ENCODE measurements at regions not wholly inside any gene's neighbourhood (a gene's known extent, or its start where the extent isn't known, plus 50 kb on each side); places are given as distances from the start of the nearest gene placed in this dataset.
"Not testable (repeated sequence)": the region's sequence is repeated elsewhere in the genome, so short reads cannot be mapped to it uniquely, and the experiment has no call there.

DNA sequence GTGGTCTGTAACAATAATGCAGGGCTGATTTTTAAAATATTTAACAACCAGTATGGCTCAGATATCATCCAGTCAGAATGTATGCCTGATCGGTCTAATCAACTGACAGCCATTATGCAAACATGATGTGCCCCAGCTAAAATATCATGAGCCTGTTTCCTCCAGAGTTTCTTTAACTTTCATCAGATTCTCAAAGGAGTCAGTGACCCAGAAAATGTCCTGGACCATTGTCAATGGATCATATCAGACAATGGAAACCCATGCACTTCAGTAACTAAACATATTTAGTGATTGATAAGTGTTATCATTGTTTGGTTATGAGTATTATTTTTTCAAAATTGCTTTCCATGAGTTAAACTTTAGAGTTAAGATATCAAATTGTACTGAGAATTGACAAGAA is 173.5 kb downstream of the LMBRD1 start:
- no peak for DNase-seq (ENCODE audit: low read depth)

- no peak for DNase-seq (ENCODE audit: low read depth)
Measured at GRCh38 chr6:69622924-69623323, 173.9 kb downstream of the LMBRD1 start.

- no peak for DNase-seq (ENCODE audit: low read depth)
Measured at GRCh38 chr6:69622230-69622629, 174.6 kb downstream of the LMBRD1 start.

DNA sequence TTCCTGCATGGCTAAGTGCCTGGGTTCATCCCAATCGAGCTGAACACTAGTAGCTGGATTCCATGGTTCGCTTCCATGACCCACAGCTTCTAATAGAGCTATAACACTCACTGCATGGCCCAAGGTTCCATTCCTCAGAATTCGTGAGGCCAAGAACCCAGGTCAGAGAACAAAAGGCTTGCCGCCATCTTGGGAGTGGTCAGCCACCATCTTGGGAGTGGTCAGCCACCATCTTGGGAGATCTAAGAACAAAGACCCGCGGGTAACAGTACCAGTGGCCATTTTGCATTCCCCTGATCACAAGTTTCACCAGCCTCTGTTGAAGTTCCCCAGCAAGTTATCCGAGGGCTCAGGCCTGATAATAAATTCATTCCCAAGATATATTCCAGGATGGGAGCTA is 179.6 kb downstream of the LMBRD1 start:
- no peak for DNase-seq (ENCODE audit: low read depth)

- DNase-seq (ENCODE audit: low read depth) = peak; percentile 38
Measured at GRCh38 chr6:69609836-69610472, 186.9 kb downstream of the LMBRD1 start.

GRCh38 chr6:69601132-69601531 is 195.7 kb downstream of the LMBRD1 start:
- no peak for DNase-seq (ENCODE audit: low read depth)

DNA sequence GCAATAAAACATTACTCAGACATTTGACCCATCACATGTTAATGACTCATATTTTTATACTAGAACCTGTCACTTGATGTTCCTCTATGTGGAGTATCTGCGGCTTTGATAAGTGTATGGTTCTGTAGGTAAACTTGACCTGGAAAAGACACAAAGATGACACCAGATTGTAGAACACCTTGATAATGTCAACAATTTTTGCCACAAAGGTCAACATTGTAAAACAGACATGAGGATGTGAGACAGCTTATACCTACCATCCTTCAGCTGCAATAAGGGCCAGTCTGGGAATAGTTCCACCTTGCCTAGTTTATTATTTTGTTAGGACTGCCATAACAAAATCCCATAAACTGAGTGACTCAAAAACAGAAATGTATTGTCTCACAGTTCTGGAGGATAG is 202.4 kb downstream of the LMBRD1 start:
- no peak for DNase-seq (ENCODE audit: low read depth)

DNA sequence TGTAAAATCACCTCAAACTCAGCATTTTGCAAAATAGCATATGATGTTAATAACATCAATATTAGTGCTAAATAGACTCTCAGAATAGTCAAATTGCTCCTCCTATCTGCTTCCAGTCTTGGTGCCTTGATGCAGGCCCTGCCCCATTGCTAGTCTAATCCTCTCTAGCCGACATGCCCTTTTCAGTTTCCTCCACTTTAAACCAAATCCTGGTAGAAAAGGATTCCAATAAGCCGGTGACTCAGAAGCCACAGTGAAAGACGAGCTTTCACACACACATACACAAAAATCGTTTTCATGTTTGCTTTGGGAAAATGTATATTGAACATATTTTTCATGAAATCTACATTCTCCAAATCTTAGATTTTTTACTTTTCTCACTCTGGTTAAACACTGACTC is 203.1 kb downstream of the LMBRD1 start:
- DNase-seq (ENCODE audit: low read depth) = peak; percentile 40

- no peak for DNase-seq (ENCODE audit: low read depth)
Measured at GRCh38 chr6:69589626-69590025, 207.2 kb downstream of the LMBRD1 start.

DNA sequence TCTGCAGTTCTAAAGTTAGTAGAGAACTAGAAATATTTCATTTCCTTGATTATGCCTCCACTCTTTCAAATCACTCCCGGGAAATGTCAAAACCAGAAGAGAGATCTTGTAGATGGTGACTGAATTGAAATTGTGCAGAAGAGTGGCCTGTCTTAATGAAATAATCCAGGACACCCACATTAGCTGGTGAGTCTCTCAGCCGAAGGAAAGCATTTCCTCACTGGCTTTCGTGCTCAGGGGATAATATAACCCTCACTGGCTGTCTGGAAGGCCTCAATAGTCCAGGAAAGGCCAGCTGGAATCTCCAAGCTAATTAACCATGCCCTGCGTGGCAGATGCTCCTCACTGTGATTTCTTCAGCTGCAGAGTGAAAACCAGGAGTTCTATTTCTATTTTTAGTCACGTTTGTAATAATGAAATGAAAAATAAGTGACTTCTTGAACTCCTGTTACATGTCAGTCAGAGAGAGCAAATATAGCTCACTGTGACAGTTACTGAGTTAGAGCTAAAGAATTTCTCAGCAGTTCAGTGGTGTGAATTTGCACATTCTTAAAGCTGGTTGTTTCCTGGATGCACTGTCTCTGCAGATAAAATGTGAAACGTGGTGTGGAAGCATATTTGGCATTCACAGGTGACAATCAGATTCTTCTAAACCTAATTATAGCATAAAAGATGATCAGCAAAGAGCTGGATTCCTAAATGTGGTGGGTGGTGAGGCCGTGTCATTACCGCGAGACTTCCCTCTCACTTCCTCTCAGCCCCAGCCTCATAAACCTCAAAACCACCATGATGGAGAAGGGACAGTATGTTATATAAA is 211.7 kb downstream of the LMBRD1 start:
- peak; percentile 37 for DNase-seq (ENCODE audit: low read depth)

GRCh38 chr6:69584536-69584912 is 212.3 kb downstream of the LMBRD1 start:
- no peak for DNase-seq (ENCODE audit: low read depth)

GRCh38 chr6:69581581-69581980 is 215.2 kb downstream of the LMBRD1 start:
- no peak for DNase-seq (ENCODE audit: low read depth)

DNA sequence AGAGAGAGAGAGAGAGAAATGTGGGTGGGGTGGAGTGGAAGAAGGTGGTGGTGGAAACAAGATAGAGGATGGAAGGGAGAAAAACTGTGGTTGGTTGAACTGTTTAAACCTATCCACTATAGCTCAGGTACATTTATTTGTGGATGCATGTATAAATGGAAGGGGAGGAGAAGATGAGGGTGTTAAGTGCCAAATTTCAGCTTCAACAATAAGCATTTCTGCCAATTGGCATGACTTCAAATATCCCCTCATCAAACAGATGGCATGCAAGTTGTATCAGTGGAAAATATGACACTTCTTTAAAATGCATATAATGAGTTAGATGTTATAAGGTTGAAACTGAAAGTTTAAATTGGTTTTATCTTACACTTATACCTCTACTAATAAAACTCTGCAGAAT is 216.1 kb downstream of the LMBRD1 start:
- no peak for DNase-seq (ENCODE audit: low read depth)

DNA sequence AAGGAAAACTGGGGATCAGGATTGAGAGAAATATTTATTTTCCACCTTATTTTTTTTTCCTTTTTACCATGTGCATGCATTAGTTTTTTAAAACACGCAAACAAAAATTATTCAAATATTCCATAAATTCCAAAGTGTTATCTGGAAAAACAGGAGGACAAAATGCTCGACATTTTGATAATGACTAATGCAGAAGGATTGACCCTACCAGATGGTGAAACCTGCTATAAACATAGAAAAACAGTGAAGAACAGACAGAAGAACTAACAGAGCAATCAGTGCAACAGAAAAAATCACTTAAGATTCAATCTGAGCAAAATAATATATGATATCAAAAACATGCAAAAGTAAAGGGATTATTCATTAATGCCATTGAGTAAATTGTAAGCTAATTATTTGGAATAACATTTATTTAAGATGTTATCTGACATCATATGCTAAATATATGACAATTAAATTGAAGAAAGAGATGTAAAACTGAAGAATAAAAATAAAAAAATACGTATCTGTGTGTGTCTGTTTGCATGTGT is 218.4 kb downstream of the LMBRD1 start:
- DNase-seq (ENCODE audit: low read depth) = no peak

DNA sequence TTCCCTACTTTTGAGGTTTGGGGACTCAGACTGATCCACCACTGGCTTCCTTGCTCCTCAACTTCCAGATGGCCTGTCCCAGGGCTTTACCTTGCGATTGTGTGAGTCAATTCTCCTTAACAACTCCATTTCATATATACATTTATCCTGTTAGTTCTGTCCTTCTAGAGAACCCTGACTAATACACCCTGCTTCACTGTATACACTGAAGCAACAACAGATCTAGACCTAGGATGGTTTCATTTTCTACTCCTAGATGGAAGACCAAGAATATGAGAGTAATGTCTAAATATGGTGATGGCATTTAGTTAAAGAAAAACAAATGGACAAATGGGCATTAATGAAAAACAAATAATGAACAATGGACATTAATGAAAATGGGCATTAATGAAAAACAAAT is 225.6 kb downstream of the LMBRD1 start:
- DNase-seq (ENCODE audit: low read depth) = no peak

- DNase-seq (ENCODE audit: low read depth) = no peak
Measured at GRCh38 chr6:69570106-69570505, 226.7 kb downstream of the LMBRD1 start.

- not testable (repeated sequence) for DNase-seq (ENCODE audit: low read depth)
Measured at GRCh38 chr6:69560597-69560996, 236.2 kb downstream of the LMBRD1 start.

DNA sequence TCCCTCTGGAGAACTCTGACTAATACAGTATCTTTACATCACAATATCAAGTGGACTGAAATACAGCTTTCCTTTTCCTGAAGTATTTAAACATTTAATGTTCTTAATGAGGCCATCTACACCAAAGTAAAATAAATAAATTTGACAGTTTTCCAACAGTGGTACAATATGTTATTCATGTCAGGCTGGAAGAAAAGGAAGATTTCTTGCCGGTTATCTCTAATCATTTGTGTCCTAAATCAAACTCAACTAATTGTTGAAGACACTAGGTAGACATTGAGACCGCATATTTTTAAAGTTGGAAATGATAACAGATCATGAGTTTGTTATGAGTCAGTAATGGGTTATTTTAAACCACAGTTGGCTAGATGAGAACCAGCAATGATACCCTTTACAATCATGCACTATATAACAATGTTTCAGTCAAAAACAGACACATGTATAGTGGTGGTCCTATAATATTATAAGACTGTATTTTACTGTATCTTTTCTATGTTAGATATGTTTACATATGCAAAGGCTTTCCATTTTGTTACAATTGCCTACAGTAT is 241.6 kb downstream of the LMBRD1 start:
- DNase-seq (ENCODE audit: low read depth) = no peak

DNA sequence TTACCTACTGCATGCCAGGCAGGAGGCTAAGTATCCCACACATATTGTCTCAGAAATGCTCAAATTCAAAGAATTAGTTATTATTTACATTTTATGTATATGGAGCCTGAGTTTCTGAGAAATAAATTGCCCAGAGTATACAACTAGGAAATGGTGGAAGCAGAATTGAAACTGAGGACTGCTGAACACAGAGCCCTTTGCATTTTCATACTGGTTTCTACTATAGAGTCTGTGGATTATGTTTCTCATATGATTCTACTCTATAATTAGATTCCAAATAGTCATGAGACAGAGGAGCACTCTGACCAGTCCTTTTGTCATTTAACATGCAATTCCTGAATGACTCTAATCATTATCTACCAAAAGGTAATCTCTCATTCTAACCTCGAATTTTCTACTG is 254.3 kb downstream of the LMBRD1 start:
- DNase-seq (ENCODE audit: low read depth) = no peak

- DNase-seq (ENCODE audit: low read depth) = no peak
Measured at GRCh38 chr6:69527921-69528476, 268.8 kb downstream of the LMBRD1 start.

DNA sequence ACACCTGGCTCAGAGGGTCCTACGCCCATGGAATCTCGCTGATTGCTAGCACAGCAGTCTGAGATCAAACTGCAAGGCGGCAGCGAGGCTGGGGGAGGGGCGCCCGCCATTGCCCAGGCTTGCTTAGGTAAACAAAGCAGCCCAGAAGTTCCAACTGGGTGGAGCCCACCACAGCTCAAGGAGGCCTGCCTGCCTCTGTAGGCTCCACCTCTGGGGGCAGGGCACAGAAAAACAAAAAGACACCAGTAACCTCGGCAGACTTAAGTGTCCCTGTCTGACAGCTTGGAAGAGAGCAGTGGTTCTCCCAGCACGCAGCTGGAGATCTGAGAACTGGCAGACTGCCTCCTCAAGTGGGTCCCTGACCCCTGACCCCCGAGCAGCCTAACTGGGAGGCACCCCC is 281.3 kb downstream of the LMBRD1 start:
- DNase-seq (ENCODE audit: low read depth) = not testable (repeated sequence)

GRCh38 chr6:69494595-69494994 is 302.2 kb downstream of the LMBRD1 start:
- DNase-seq (ENCODE audit: low read depth) = no peak

Measured in HT1080 (cell line).